NCI-H1930 (cell line): ENCODE measurements at regions not wholly inside any gene's neighbourhood (a gene's known extent, or its start where the extent isn't known, plus 50 kb on each side); places are given as distances from the start of the nearest gene placed in this dataset.

ENCODE experiments used
- DNase-seq, 2 experiments: peaks; one replicate each; lab custom pipeline; 2025; lab: John Stamatoyannopoulos, UW

GRCh38 chr5:27308153-27308552 is 269.8 kb upstream of the CDH9 start:
- DNase-seq, result no peak

- no peak for DNase-seq
Observed at GRCh38 chr5:27290172-27290571, 251.8 kb upstream of the CDH9 start.

GRCh38 chr5:27276119-27276518 is 237.7 kb upstream of the CDH9 start:
- DNase-seq, result no peak

- DNase-seq, result no peak
Observed at GRCh38 chr5:27275345-27275744, 237.0 kb upstream of the CDH9 start.

GRCh38 chr5:27269766-27270165 is 231.4 kb upstream of the CDH9 start:
- DNase-seq, result no peak

- no peak for DNase-seq
Observed at GRCh38 chr5:27267209-27267824, 228.9 kb upstream of the CDH9 start.

- DNase-seq, result no peak
Observed at GRCh38 chr5:27266184-27266583, 227.8 kb upstream of the CDH9 start.

- DNase-seq, result no peak
Observed at GRCh38 chr5:27257696-27258095, 219.3 kb upstream of the CDH9 start.

- DNase-seq, result no peak
Observed at GRCh38 chr5:27252911-27253310, 214.5 kb upstream of the CDH9 start.

GRCh38 chr5:27242258-27242626 is 203.9 kb upstream of the CDH9 start:
- no peak for DNase-seq

GRCh38 chr5:27241564-27242257 is 203.3 kb upstream of the CDH9 start:
- no peak for DNase-seq

- DNase-seq, result no peak
Observed at GRCh38 chr5:27240791-27241190, 202.4 kb upstream of the CDH9 start.

GRCh38 chr5:27234916-27235315 is 196.5 kb upstream of the CDH9 start:
- no peak for DNase-seq

GRCh38 chr5:27221410-27221809 is 183.0 kb upstream of the CDH9 start:
- no peak for DNase-seq

- DNase-seq, result no peak
Observed at GRCh38 chr5:27220752-27221151, 182.4 kb upstream of the CDH9 start.

- no peak for DNase-seq
Observed at GRCh38 chr5:27217977-27218376, 179.6 kb upstream of the CDH9 start.

GRCh38 chr5:27217155-27217956 is 179.0 kb upstream of the CDH9 start:
- DNase-seq, result no peak

GRCh38 chr5:27216367-27216950 is 178.1 kb upstream of the CDH9 start:
- no peak for DNase-seq

- no peak for DNase-seq
Observed at GRCh38 chr5:27208051-27208450, 169.7 kb upstream of the CDH9 start.

GRCh38 chr5:27191786-27192510 is 153.6 kb upstream of the CDH9 start:
- DNase-seq, result no peak

GRCh38 chr5:27172693-27173092 is 134.3 kb upstream of the CDH9 start:
- DNase-seq, result no peak

- no peak for DNase-seq
Observed at GRCh38 chr5:27171761-27172261, 133.4 kb upstream of the CDH9 start.
